K562 (cell line): ENCODE measurements at regions not wholly inside any gene's neighbourhood (a gene's known extent, or its start where the extent isn't known, plus 50 kb on each side); places are given as distances from the start of the nearest gene placed in this dataset.

ENCODE experiments used
- CREB3 ChIP-seq: fragments of 450-650 bp; conservative IDR thresholded peaks from 2 replicates; pipeline ENCODE4 v1.6.1; 2016; ENCODE audit warnings: missing genetic modification characterization, low read depth, mild to moderate bottlenecking, missing compliant biosample characterization, moderate library complexity
- DDX20 ChIP-seq: fragments of 450-650 bp; IDR thresholded peaks from 2 replicates; pipeline ENCODE4 v1.6.1; 2016; ENCODE audit warnings: missing genetic modification characterization, low read depth, mild to moderate bottlenecking, missing compliant biosample characterization, moderate library complexity
- NFE2 ChIP-seq: IDR thresholded peaks from 2 replicates; pipeline ENCODE4 v1.6.1; 2014; ENCODE audit warnings: antibody characterized with exemption, low read depth
- SUPT5H ChIP-seq: fragments of 450-650 bp; IDR thresholded peaks from 2 replicates; pipeline ENCODE4 v1.6.1; 2016
- TAF1 ChIP-seq: IDR thresholded peaks from 2 replicates; pipeline ENCODE4 v1.6.1; 2011; ENCODE audit warnings: mild to moderate bottlenecking, low read length, moderate library complexity; ENCODE audit not compliant: insufficient read depth, control insufficient read depth, severe bottlenecking; ENCODE audit errors: extremely low read depth
- TFAM ChIP-seq: fragments of 250-450 bp; sonication (Bioruptor Pico); conservative IDR thresholded peaks from 2 replicates; pipeline ENCODE4 v1.5.0; 2021; ENCODE audit warnings: mild to moderate bottlenecking, moderate library complexity
- ZBTB40 ChIP-seq, 2 experiments: fragments of 450-650 bp in 1 of 2; sonication (generic) in 1 of 2; formaldehyde crosslinking in 1 of 2; IDR thresholded peaks; 2 replicates each; pipeline versions ENCODE4 v1.7.1 to v1.9.0; 2016 to 2022; ENCODE audit warnings: inconsistent platforms in 1 of 2, mild to moderate bottlenecking in 1 of 2, missing genetic modification reagents in 1 of 2
- ZNF764 ChIP-seq: fragments of 250-450 bp; sonication (Bioruptor Pico); IDR thresholded peaks from 2 replicates; pipeline ENCODE4 v1.4.0; 2020; ENCODE audit warnings: low read depth, mild to moderate bottlenecking, moderate library complexity
- TF ChIP-seq, protein P1 (sequence below): IDR thresholded peaks from 2 replicates; pipeline ENCODE4 v1.6.1; 2011; ENCODE audit warnings: borderline replicate concordance, low read depth, mild to moderate bottlenecking, moderate library complexity, low read length; ENCODE audit not compliant: insufficient read depth, poor library complexity, severe bottlenecking

DNA sequence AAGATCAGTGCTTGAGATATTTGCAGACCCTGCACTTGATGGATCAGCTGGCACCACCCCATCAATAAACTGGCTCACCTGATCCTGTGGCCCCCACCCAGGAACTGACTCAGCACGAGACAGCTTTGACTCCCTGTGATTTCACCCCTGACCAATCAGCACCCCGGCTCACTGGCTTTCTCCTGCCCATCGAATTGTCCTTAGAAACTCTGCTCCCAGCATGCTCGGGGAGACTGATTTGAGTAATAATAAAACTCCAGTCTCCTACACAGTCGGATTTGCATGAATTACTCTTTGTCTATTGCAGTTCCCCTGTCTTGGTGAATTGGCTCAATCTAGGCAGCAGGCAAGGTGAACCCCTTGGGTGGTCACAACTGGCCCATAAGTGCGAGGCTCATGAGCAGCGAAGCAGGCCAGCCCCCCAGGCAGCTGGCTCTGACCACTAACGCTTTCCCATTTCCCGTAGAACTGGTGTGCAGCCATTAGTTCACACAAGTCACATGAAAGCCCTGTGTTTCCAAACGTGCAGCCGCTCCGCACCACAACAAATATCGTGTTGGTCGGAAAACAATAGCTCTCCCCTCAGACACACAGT, 79.6 kb downstream of the RSPH3 start (continued):
- TF ChIP-seq, protein P1, sequence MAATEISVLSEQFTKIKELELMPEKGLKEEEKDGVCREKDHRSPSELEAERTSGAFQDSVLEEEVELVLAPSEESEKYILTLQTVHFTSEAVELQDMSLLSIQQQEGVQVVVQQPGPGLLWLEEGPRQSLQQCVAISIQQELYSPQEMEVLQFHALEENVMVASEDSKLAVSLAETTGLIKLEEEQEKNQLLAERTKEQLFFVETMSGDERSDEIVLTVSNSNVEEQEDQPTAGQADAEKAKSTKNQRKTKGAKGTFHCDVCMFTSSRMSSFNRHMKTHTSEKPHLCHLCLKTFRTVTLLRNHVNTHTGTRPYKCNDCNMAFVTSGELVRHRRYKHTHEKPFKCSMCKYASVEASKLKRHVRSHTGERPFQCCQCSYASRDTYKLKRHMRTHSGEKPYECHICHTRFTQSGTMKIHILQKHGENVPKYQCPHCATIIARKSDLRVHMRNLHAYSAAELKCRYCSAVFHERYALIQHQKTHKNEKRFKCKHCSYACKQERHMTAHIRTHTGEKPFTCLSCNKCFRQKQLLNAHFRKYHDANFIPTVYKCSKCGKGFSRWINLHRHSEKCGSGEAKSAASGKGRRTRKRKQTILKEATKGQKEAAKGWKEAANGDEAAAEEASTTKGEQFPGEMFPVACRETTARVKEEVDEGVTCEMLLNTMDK: no peak
- TF ChIP-seq CREB3 (tag) (no peak), TAF1 (no peak), NFE2 (peak; percentile 48), SUPT5H (no peak), TFAM (CRISPR knock-in tag) (no peak), ZNF764 (CRISPR knock-in tag) (no peak), DDX20 (tag) (no peak), ZBTB40 (IDR thresholded peaks at IDR 0.05) (no peak), ZBTB40 (CRISPR knock-in tag; IDR thresholded peaks at IDR 0.05) (no peak)
